ENCODE measurements at regions not wholly inside any gene's neighbourhood (a gene's known extent, or its start where the extent isn't known, plus 50 kb on each side); places are given as distances from the start of the nearest gene placed in this dataset.
"Not testable (repeated sequence)": the region's sequence is repeated elsewhere in the genome, so short reads cannot be mapped to it uniquely, and the experiment has no call there.

- not testable (repeated sequence) for DNase-seq
Measured at GRCh38 chr3:181925841-181926240, 214.1 kb downstream of the SOX2 start.

GRCh38 chr3:181929501-181929900 is 217.8 kb downstream of the SOX2 start:
- DNase-seq: no peak

GRCh38 chr3:181930105-181930504 is 218.4 kb downstream of the SOX2 start:
- DNase-seq: no peak

GRCh38 chr3:181932039-181932438 is 220.3 kb downstream of the SOX2 start:
- no peak for DNase-seq

GRCh38 chr3:181933052-181933618 is 221.4 kb downstream of the SOX2 start:
- DNase-seq: no peak

GRCh38 chr3:181935915-181936314 is 224.2 kb downstream of the SOX2 start:
- DNase-seq: no peak

- DNase-seq: no peak
Measured at GRCh38 chr3:181936774-181937173, 225.0 kb downstream of the SOX2 start.

- DNase-seq: not testable (repeated sequence)
Measured at GRCh38 chr3:181938580-181938979, 226.9 kb downstream of the SOX2 start.

GRCh38 chr3:181940703-181941102 is 229.0 kb downstream of the SOX2 start:
- DNase-seq: no peak

GRCh38 chr3:181941250-181941649 is 229.5 kb downstream of the SOX2 start:
- DNase-seq: no peak

- DNase-seq: no peak
Measured at GRCh38 chr3:181943285-181943684, 231.6 kb downstream of the SOX2 start.

- DNase-seq: no peak
Measured at GRCh38 chr3:181947606-181948005, 235.9 kb downstream of the SOX2 start.

GRCh38 chr3:181948286-181948685 is 236.6 kb downstream of the SOX2 start:
- no peak for DNase-seq

- DNase-seq: no peak
Measured at GRCh38 chr3:181952221-181952620, 240.5 kb downstream of the SOX2 start.

- DNase-seq: no peak
Measured at GRCh38 chr3:181952929-181953328, 241.2 kb downstream of the SOX2 start.

GRCh38 chr3:181955566-181955965 is 243.8 kb downstream of the SOX2 start:
- no peak for DNase-seq

GRCh38 chr3:181956122-181956521 is 244.4 kb downstream of the SOX2 start:
- no peak for DNase-seq

- DNase-seq: no peak
Measured at GRCh38 chr3:181966393-181966792, 254.7 kb downstream of the SOX2 start.

- DNase-seq: no peak
Measured at GRCh38 chr3:181969925-181970324, 258.2 kb downstream of the SOX2 start.

- no peak for DNase-seq
Measured at GRCh38 chr3:181971424-181971823, 259.7 kb downstream of the SOX2 start.

GRCh38 chr3:181974198-181974597 is 262.5 kb downstream of the SOX2 start:
- DNase-seq: no peak

- DNase-seq: no peak
Measured at GRCh38 chr3:181976526-181976925, 264.8 kb downstream of the SOX2 start.

- no peak for DNase-seq
Measured at GRCh38 chr3:181985386-181985785, 273.7 kb downstream of the SOX2 start.

- DNase-seq: no peak
Measured at GRCh38 chr3:181987736-181988135, 276.0 kb downstream of the SOX2 start.

GRCh38 chr3:181998828-181999227 is 287.1 kb downstream of the SOX2 start:
- DNase-seq: no peak

- DNase-seq: no peak
Measured at GRCh38 chr3:181999314-181999713, 287.6 kb downstream of the SOX2 start.

All from activated effector memory CD4-positive, alpha-beta T cell treated with Interleukin-2 at 50 U/mL for 16 hours (primary cell).